ENCODE measurements at regions not wholly inside any gene's neighbourhood (a gene's known extent, or its start where the extent isn't known, plus 50 kb on each side); places are given as distances from the start of the nearest gene placed in this dataset.
"Not testable (repeated sequence)": the region's sequence is repeated elsewhere in the genome, so short reads cannot be mapped to it uniquely, and the experiment has no call there.

DNA sequence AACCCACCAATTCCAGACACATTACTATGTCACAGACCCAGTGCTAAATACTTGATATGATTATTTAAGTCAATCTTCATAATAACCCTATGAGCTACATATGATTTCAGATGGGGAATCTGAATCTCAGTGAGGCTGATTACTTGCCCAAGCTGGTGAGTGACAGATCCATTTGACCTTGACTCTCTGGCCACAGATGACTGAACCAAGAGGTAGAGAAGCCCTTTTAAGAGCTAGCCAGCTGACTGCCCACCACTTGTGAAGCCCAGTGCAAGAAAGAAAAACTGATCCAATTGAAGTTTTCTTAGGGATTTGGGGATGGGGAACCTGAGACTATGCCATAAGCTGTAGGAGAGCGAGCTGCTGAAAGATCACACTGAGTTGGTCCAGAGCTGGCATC, 124.7 kb upstream of the SPATA12 start:
- Mint-ChIP-seq H3K36me3 (peaks cover 3% of the 10 kb centered on the region), H3K27ac (no peak overlapping the region), H3K27me3 (ENCODE audit: low read depth) (peaks cover 1% of the 10 kb centered on the region), H3K9me3 (peaks cover 4% of the 10 kb centered on the region), H3K4me1 (peaks cover 45% of the 10 kb centered on the region), H3K4me3 (no peak overlapping the region)
- TF ChIP-seq, protein P1, sequence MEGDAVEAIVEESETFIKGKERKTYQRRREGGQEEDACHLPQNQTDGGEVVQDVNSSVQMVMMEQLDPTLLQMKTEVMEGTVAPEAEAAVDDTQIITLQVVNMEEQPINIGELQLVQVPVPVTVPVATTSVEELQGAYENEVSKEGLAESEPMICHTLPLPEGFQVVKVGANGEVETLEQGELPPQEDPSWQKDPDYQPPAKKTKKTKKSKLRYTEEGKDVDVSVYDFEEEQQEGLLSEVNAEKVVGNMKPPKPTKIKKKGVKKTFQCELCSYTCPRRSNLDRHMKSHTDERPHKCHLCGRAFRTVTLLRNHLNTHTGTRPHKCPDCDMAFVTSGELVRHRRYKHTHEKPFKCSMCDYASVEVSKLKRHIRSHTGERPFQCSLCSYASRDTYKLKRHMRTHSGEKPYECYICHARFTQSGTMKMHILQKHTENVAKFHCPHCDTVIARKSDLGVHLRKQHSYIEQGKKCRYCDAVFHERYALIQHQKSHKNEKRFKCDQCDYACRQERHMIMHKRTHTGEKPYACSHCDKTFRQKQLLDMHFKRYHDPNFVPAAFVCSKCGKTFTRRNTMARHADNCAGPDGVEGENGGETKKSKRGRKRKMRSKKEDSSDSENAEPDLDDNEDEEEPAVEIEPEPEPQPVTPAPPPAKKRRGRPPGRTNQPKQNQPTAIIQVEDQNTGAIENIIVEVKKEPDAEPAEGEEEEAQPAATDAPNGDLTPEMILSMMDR (IDR thresholded peaks at IDR 0.05; ENCODE audit: unreplicated experiment) = no peak
- DNase-seq (ENCODE audit: low spot score in 2 of 2, unreplicated experiment in 2 of 2) = no peak

DNA sequence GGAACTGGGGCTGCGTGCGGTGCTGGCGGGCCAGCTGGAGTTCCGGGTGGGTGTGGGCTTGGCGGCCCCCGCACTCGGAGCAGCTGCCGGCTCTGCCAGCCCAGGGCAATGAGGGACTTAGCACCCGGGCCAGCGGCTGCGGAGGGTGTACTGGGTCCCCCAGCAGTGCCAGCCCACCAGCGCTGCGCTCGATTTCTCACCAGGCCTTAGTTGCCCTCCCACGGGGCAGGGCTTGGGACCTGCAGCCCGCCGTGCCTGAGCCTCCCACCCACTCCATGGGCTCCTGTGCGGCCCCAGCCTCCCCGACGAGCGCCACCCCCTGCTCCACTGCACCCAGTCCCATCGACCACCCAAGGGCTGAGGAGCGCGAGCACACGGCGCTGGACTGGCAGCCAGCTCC, 126.0 kb upstream of the SPATA12 start:
- H3K27me3 Mint-ChIP-seq (ENCODE audit: low read depth); DNase-seq (ENCODE audit: low spot score in 2 of 2, unreplicated experiment in 2 of 2); H3K4me3 Mint-ChIP-seq; H3K27ac Mint-ChIP-seq; H3K36me3 Mint-ChIP-seq; H3K9me3 Mint-ChIP-seq: not testable (repeated sequence)
- H3K4me1 Mint-ChIP-seq = peaks cover 43% of the 10 kb centered on the region

DNA sequence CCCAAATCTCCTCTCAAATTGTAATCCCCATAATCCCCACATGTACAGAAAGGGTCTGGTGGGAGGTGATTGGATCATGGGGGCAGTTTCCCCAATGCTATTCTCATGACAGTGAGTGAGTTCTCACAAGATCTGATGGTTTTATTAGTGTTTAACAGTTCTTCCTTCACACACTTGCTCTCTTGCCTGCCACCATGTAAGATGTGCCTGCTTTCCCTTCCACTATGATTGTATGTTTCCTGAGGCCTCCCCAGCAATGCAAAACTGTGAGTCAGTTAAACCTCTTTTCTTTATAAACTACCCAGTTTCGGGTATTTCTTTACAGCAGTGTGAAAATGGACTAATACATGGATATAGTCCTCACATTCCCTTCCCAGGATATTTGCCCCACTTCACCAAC, 126.7 kb upstream of the SPATA12 start:
- no peak overlapping the region for H3K27ac Mint-ChIP-seq
- peaks cover 40% of the 10 kb centered on the region for H3K4me1 Mint-ChIP-seq
- peaks cover 3% of the 10 kb centered on the region for H3K36me3 Mint-ChIP-seq
- H3K9me3 Mint-ChIP-seq = peaks cover 4% of the 10 kb centered on the region
- TF ChIP-seq, protein P1 (IDR thresholded peaks at IDR 0.05; ENCODE audit: unreplicated experiment) = no peak
- no peak overlapping the region for H3K4me3 Mint-ChIP-seq
- no peak for DNase-seq (ENCODE audit: low spot score in 2 of 2, unreplicated experiment in 2 of 2)
- H3K27me3 Mint-ChIP-seq (ENCODE audit: low read depth) = no peaks in the 10 kb centered on the region

DNA sequence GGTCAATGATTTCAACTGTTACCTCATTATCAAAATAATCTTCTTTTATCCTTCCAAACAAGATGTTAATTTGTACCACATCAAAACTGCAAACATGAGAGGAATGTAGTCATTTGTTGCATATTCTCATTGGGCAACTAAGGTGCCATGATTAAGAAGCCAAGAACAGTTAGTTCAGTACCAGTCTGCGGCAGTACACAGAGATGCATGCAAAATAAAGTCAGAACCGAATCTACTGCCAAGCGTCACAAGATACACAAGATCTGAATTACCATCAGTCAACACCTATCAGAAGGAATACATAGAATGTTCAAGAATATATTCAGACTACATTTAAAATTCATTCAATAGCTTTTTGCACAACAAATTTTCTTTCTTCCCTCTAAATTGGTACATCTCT, 127.6 kb upstream of the SPATA12 start:
- peaks cover 4% of the 10 kb centered on the region for H3K9me3 Mint-ChIP-seq
- TF ChIP-seq, protein P1 (IDR thresholded peaks at IDR 0.05; ENCODE audit: unreplicated experiment) = no peak
- peaks cover 44% of the 10 kb centered on the region for H3K4me1 Mint-ChIP-seq
- no peaks in the 10 kb centered on the region for H3K27me3 Mint-ChIP-seq (ENCODE audit: low read depth)
- no peak for DNase-seq (ENCODE audit: low spot score in 2 of 2, unreplicated experiment in 2 of 2)
- H3K27ac Mint-ChIP-seq = no peak overlapping the region
- H3K4me3 Mint-ChIP-seq = no peak overlapping the region
- H3K36me3 Mint-ChIP-seq = peaks cover 3% of the 10 kb centered on the region

DNA sequence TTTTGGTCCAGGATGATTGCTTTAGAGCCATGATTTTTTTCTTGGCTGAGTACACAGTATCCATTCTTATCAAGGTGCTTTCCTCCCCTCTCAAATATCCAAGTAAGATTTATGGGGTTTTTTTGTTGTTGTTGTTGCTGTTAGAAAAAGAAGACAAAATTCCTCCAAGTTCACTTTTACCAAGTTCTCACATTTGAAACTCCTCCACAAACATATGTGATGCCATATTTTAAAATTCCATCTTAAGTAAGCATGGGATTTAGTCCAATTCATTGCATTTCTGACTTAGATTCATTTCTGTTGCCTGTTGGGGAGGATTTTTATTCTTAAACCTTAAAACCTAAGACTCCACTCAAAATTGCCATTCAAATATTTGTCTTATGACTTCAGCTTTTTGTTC, 128.6 kb upstream of the SPATA12 start:
- Mint-ChIP-seq H3K4me3 (no peak overlapping the region), H3K9me3 (peaks cover 4% of the 10 kb centered on the region), H3K27me3 (ENCODE audit: low read depth) (no peaks in the 10 kb centered on the region), H3K36me3 (peaks cover 3% of the 10 kb centered on the region), H3K4me1 (peaks cover 51% of the 10 kb centered on the region), H3K27ac (peak overlapping the region; percentile 37)
- no peak for DNase-seq (ENCODE audit: low spot score in 2 of 2, unreplicated experiment in 2 of 2)
- TF ChIP-seq, protein P1 (IDR thresholded peaks at IDR 0.05; ENCODE audit: unreplicated experiment) = no peak

DNA sequence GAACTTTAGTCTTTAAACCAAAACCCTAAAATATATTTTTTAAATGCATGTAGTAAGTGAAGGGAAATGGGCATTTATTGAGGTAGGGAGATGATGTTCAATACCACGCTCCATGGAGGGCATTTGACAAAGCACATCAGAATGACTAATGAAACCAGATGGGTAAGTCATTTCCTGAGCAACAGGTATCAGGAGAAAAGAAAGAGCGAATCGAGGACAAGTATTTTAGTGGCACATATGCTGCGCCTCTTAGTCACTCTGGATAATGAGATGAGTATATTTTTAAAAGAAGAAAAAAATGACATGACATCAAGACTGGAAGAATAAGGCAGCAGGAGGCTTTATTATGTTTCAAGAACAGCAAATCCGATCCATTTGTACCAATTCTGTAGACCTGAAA, 129.0 kb upstream of the ARHGEF3 start:
- H3K27me3 Mint-ChIP-seq (ENCODE audit: low read depth) = no peaks in the 10 kb centered on the region
- H3K4me3 Mint-ChIP-seq = no peak overlapping the region
- peaks cover 4% of the 10 kb centered on the region for H3K9me3 Mint-ChIP-seq
- H3K4me1 Mint-ChIP-seq = peaks cover 62% of the 10 kb centered on the region
- H3K27ac Mint-ChIP-seq = peak overlapping the region; percentile 67
- TF ChIP-seq, protein P1 (IDR thresholded peaks at IDR 0.05; ENCODE audit: unreplicated experiment) = no peak
- peaks cover 3% of the 10 kb centered on the region for H3K36me3 Mint-ChIP-seq
- DNase-seq (ENCODE audit: low spot score in 2 of 2, unreplicated experiment in 2 of 2) = no peak
